HUES64 (cell line): ENCODE measurements at regions not wholly inside any gene's neighbourhood (a gene's known extent, or its start where the extent isn't known, plus 50 kb on each side); places are given as distances from the start of the nearest gene placed in this dataset.

ENCODE experiments used
- H3K27ac ChIP-seq: 2 replicates; pipeline ENCODE4 v1.7.0; 2013; ENCODE audit warnings: low read depth, low read length, inconsistent platforms
- H3K27me3 ChIP-seq: 2 replicates; pipeline ENCODE4 v1.6.1; 2013; ENCODE audit warnings: mild to moderate bottlenecking, low read length; ENCODE audit not compliant: insufficient read depth
- H3K36me3 ChIP-seq: 2 replicates; pipeline ENCODE4 v1.6.1; 2013; ENCODE audit warnings: mild to moderate bottlenecking, low read length; ENCODE audit not compliant: insufficient read depth
- H3K4me1 ChIP-seq: 2 replicates; pipeline ENCODE4 v1.6.1; 2013; ENCODE audit warnings: mild to moderate bottlenecking, low read length, moderate library complexity; ENCODE audit not compliant: insufficient read depth
- H3K4me3 ChIP-seq: 2 replicates; pipeline ENCODE4 v1.5.1; 2013; ENCODE audit warnings: mild to moderate bottlenecking, low read length, moderate library complexity
- H3K9ac ChIP-seq: 2 replicates; pipeline ENCODE4 v1.6.1; 2013; ENCODE audit warnings: mild to moderate bottlenecking, low read depth, low read length
- H3K9me3 ChIP-seq: 2 replicates; pipeline ENCODE4 v1.6.1; 2013; ENCODE audit warnings: low read depth, low read length; ENCODE audit not compliant: insufficient read depth
- WGBS: fragments of 150-250, 120-280 bp; methylation state at CpG from one replicate; pipeline ENCODE4 v1.1.7; 2013; ENCODE audit warnings: missing lambda C conversion rate; 5-methylcytosine and 5-hydroxymethylcytosine counted together

DNA sequence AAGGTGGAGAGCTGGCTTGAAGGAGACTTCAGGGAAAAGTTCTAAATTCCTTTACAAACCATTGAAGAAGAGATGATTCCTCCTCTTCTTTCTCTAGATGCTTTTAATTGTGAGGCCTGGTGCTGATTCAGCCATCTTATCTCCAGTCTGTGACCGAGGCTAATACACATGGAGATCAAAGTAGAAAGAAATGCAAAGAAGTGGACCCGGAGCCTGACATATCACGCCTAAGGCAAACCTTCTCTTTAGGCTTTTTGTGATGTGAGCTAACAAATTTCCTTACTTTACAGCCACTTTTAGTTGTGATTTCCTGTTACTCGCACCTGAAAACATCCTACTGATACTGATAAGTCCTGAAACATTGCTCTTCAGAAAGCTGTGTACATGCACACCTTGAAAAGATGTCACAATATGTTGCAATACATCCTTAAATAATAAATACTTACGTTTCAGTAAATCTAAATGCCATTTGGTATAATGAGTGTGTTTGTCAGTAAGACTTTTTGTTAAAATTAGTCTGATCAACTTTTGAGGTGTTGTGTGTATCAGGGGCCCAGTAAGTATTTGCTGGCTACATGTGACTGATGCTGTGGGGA lies 192.4 kb downstream of the BAMBI start:
- no peaks in the 10 kb centered on the region for H3K4me1 ChIP-seq
- WGBS, result 55% methylated on average over 5 of the region's 5 CpGs
- no peak overlapping the region for H3K27ac ChIP-seq
- H3K4me3 ChIP-seq, result no peak overlapping the region
- no peaks in the 10 kb centered on the region for H3K9me3 ChIP-seq
- H3K36me3 ChIP-seq, result no peaks in the 10 kb centered on the region
- no peaks in the 10 kb centered on the region for H3K27me3 ChIP-seq
- no peak overlapping the region for H3K9ac ChIP-seq

DNA sequence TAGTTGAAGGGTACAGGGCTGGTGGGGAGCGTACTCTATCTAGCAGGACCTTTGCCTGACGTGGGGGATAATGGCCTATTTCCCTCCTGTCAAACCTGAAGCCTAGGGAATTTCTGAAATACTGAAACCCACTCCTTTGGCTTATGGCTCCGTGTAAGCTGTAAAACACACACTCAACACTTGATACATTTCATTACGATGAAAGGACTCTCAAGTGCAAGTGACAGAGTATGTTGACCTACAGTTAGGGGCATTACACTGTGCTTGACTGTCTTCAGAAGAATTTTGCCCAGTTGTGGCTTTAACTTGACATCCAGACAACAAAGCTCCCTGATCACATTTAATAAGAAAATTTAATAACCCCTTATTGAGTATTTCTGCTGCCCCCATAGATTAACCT lies 194.3 kb downstream of the BAMBI start:
- Histone ChIP-seq H3K4me1 (peaks cover 11% of the 10 kb centered on the region; the same call in 1 of the 2 replicates), H3K27ac (no peak overlapping the region), H3K27me3 (no peaks in the 10 kb centered on the region), H3K9me3 (no peaks in the 10 kb centered on the region), H3K9ac (no peak overlapping the region), H3K36me3 (no peaks in the 10 kb centered on the region), H3K4me3 (no peak overlapping the region)
- 94% methylated on average over 4 of the region's 4 CpGs for WGBS

DNA sequence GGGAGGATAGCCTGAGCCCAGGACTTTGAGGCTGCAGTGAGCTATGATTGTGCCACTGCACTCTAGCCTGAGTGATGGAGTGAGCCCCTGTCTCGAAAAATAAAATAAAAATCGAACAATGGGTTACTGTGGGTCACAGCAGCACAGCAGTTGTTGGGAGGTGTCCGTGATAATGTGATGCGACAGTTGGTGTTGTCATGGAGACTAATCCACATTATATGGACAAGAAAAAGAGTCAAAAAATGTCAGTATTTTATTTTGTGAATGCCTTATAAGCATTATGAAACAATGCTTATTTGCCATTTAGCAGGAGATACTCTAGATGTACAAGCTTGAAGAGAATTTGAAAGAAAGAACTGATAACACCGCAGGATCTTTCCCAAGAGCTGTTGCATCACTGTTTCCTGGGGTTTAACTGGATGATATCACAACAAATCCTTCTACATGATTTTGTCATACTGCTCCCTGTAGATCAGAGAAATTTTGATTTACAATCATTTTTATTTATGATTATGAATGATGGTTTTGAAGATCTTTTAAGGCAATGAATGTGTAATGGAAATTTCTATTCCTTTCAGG lies 195.4 kb downstream of the BAMBI start:
- WGBS, result 96% methylated on average over 5 of the region's 5 CpGs
- Histone ChIP-seq H3K4me1 (peaks cover 11% of the 10 kb centered on the region; the same call in 1 of the 2 replicates), H3K4me3 (no peak overlapping the region), H3K9me3 (no peaks in the 10 kb centered on the region), H3K9ac (no peak overlapping the region), H3K27ac (no peak overlapping the region), H3K27me3 (no peaks in the 10 kb centered on the region), H3K36me3 (no peaks in the 10 kb centered on the region)

DNA sequence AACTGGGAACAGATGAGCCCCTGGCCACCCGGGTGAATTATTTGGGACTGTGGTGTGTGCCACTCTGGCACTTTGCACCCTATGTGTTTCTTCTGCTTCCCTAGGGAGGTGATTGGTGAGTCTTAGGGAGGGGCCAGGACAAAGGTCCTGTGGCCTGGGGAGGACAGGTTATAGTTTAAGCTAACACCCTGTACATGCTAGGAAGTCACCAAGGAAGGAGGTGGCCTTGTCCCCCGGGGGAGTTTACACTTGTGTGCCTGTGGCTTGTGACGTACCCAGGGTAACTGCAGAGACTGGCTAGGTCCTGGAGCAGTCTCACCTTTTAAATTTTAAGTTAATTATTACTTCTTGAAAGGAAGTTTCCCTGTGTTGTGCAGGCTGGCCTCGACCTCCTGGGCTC lies 196.2 kb downstream of the BAMBI start:
- Histone ChIP-seq H3K4me3 (no peak overlapping the region), H3K9me3 (no peaks in the 10 kb centered on the region), H3K27me3 (no peaks in the 10 kb centered on the region), H3K27ac (no peak overlapping the region), H3K4me1 (peaks cover 11% of the 10 kb centered on the region; the same call in 1 of the 2 replicates), H3K36me3 (no peaks in the 10 kb centered on the region), H3K9ac (no peak overlapping the region)
- 94% methylated on average over 4 of the region's 4 CpGs for WGBS

DNA sequence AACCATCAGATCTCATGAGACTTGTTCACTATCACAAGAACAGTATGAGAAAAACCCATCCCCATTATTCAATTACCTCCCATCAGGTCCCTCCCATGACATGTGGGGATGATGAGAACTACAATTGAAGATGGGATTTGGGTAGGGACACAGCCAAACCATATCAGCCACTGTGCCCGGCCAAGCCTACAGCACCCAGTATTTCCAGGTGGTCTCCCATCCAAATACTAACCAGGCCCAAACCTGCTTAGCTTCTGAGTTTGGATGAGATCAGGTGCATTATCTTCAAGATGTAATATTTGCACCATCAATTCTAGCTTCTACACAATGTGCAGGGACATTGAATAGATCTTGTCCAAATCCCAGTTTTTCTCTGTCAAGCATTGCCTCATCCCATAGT lies 196.9 kb downstream of the BAMBI start:
- H3K9me3 ChIP-seq, result no peaks in the 10 kb centered on the region
- no peak overlapping the region for H3K9ac ChIP-seq
- H3K27ac ChIP-seq, result no peak overlapping the region
- peaks cover 11% of the 10 kb centered on the region; the same call in 1 of the 2 replicates for H3K4me1 ChIP-seq
- 100% methylated on average over 1 of the region's 1 CpG for WGBS
- no peak overlapping the region for H3K4me3 ChIP-seq
- no peaks in the 10 kb centered on the region for H3K36me3 ChIP-seq
- H3K27me3 ChIP-seq, result no peaks in the 10 kb centered on the region

DNA sequence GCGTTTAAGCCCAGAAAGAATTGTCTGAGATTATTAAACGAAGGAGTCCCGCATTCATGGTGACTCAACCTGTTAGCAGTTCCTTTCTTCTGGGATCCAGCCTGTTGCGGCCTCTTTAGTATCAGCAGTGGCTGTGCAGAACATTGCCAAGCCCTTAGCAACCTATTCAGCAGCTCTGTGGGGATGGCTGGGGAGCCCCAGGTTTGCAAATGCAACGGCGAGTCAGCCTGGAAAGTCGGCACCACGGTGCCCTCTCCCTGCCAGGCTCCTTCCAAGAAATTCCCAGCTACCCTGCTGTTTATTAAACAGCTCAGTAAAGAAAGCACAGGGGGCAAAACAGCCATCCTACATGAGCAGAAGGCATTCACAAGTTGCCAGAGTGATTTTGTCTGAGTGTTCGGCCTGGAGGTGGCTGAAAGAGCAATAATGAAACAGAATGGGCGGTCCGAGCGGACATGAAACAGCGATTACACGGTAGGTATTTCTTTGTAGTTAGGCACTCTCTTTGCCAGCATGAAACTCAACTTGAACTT lies 198.3 kb downstream of the BAMBI start:
- H3K9ac ChIP-seq, result no peak overlapping the region; the same call in 1 of the 2 replicates
- no peak overlapping the region for H3K4me3 ChIP-seq
- 21% methylated on average over 14 of the region's 14 CpGs for WGBS
- no peaks in the 10 kb centered on the region for H3K36me3 ChIP-seq
- H3K4me1 ChIP-seq, result peaks cover 11% of the 10 kb centered on the region; the same call in 1 of the 2 replicates
- peak overlapping the region; percentile 17; the same call in 1 of the 2 replicates for H3K27ac ChIP-seq
- H3K9me3 ChIP-seq, result no peaks in the 10 kb centered on the region
- no peaks in the 10 kb centered on the region for H3K27me3 ChIP-seq

DNA sequence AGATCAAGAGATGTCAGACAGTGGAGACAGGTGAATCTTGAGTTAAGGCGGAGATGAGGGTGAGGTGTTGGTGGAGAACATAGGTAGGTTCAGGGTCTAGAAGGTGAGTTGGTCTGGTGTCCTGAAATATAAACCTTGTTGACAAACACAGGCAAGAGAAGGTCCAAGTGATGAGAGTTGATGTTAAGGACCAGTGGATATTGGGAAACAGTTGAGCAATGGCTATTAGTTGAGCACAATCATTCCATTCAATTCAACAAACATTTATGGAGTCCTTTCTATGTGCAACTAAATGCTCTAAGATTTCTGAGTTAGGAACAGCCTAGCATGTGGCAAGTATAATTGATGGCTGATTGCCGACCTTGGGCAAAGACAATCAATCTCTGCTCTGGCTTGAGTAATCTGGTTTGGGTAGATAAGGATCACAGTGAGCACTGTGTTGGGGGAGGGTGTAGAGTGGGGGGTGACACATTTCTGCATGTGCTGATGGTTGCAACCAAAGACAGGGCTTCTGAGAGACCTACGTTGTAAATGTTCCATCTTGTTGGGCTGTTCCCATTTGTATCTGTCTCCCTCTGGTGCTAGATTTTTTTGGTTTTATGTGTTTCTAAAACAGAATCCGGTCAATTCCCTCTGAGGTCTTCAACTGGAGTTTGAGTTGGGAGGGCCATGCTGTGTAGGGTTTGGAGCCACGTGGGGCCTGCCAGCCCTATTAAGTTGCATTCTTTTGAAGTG lies 201.1 kb downstream of the BAMBI start:
- Histone ChIP-seq H3K4me1 (peaks cover 11% of the 10 kb centered on the region; the same call in 1 of the 2 replicates), H3K9me3 (no peaks in the 10 kb centered on the region)
- WGBS, result 89% methylated on average over 5 of the region's 5 CpGs

DNA sequence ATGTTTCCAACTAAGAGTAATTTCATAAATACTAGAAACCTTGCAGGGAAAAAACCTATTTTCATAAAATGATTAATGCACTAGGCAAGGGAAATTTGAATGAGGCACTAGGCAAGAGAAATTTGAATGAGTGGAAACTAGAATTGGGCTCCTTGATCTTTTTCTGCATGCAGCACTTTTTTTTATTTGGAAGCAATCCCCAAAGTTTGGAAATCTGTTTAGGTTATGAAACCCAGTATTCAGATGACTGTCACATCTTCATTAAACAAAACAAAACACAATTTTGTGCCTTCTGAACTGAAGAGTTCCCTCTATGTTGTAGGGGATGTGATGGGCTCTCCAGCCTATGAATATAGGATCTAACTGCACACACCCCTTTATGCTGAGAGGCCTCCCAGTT lies 201.9 kb downstream of the BAMBI start:
- Histone ChIP-seq H3K36me3 (no peaks in the 10 kb centered on the region), H3K27me3 (no peaks in the 10 kb centered on the region), H3K27ac (no peak overlapping the region), H3K9ac (no peak overlapping the region), H3K4me1 (peaks cover 11% of the 10 kb centered on the region; the same call in 1 of the 2 replicates), H3K4me3 (no peak overlapping the region), H3K9me3 (no peaks in the 10 kb centered on the region)

More for the DNA sequence above, 201.1 kb downstream of the BAMBI start:
- no peak overlapping the region for H3K27ac ChIP-seq
- no peak overlapping the region for H3K4me3 ChIP-seq
- no peak overlapping the region for H3K9ac ChIP-seq
- H3K36me3 ChIP-seq, result no peaks in the 10 kb centered on the region
- no peaks in the 10 kb centered on the region for H3K27me3 ChIP-seq

DNA sequence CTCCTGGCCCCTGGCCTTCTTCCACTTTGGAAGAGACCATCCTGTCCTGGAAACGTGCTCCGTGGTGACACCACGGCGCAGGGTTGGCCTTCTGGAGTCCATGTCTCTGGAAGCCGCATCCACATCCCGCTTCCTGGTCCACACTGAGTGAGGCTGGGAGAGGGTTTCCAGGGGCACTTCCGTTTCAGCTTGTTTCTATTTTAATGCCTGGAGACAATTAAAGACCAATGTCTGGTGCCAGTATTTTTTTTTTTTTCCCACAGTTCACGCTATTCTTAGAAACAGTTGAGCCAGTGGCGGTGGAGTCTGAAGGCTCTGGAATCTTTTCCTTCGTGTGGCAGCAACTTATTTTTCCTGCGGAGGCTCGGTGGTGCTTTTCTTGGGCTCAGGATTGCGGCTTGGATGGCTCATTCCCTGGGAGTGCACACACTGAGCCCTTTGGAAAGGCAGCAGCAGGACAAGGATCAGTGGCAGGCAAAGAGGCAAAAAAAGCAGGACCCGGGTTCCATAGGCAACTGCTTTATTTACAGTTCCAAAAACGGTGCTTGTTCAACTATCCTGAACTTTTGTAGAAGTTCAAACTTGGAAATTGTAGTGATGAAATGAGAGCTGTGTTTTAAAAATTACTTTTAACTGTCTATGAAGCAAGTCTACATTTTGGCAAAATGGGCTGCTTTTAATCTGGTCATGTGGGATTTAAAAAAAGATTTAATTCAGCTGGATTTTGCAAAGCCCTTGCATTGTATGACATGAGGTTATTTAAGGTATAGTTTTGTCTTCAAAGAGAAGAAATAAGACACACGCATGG lies 202.8 kb downstream of the BAMBI start:
- H3K27me3 ChIP-seq, result no peaks in the 10 kb centered on the region
- 92% methylated on average over 16 of the region's 16 CpGs for WGBS
- peaks cover 11% of the 10 kb centered on the region; the same call in 1 of the 2 replicates for H3K4me1 ChIP-seq
- no peak overlapping the region for H3K27ac ChIP-seq
- no peaks in the 10 kb centered on the region for H3K36me3 ChIP-seq
- no peak overlapping the region for H3K9ac ChIP-seq
- no peak overlapping the region for H3K4me3 ChIP-seq
- H3K9me3 ChIP-seq, result no peaks in the 10 kb centered on the region

DNA sequence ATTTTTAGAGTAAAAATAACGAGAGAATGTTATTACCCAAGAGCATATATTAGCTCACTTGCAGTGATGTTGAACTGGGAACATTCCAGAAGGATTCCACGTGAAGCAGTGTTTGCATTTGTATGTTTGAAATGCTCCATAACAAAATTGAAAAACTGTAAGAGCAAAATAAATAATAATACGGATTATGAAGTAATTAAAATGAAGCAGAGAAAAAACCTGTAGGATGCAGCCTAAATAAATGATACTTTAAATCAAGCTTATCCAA lies 203.3 kb downstream of the BAMBI start:
- H3K4me1 ChIP-seq, result peaks cover 10% of the 10 kb centered on the region; the same call in 1 of the 2 replicates
- no peak overlapping the region for H3K27ac ChIP-seq
- no peaks in the 10 kb centered on the region for H3K9me3 ChIP-seq
- H3K36me3 ChIP-seq, result no peaks in the 10 kb centered on the region
- H3K4me3 ChIP-seq, result no peak overlapping the region
- no peak overlapping the region for H3K9ac ChIP-seq
- 88% methylated on average over 3 of the region's 3 CpGs for WGBS
- no peaks in the 10 kb centered on the region for H3K27me3 ChIP-seq
